Natural killer cell treated with Interleukin-12 subunit alpha and Interleukin-12 subunit beta and Interleukin-15 and Interleukin-18, amount 100 ng/mL, for 72 hours (primary cell): ENCODE measurements at regions not wholly inside any gene's neighbourhood (a gene's known extent, or its start where the extent isn't known, plus 50 kb on each side); places are given as distances from the start of the nearest gene placed in this dataset.

Experiments
- ATAC-seq, 2 donors: fragments of 150-1000 bp; cut with Tn5 transposase in 1 of 2; sonication (Bioruptor Pico), chemical (Tn5 transposase) in 1 of 2; 2 replicates each; pipeline ENCODE4 v1.10.0; 2021
- DNase-seq: peaks from one replicate; pipeline ENCODE4 v3.0.0; 2022; ENCODE audit warnings: low spot score
- H3K27ac Mint-ChIP-seq, 2 donors: 1 replicate in 1 of 2; 2 replicates in 1 of 2; pipeline ENCODE4 v1.8.0; 2022; ENCODE audit warnings: mixed read lengths in 2 of 2, mild to moderate bottlenecking in 1 of 2, moderate library complexity in 1 of 2
- H3K27me3 Mint-ChIP-seq, 2 donors: 1 replicate in 1 of 2; 2 replicates in 1 of 2; pipeline ENCODE4 v1.8.0; 2022; ENCODE audit warnings: mixed read lengths in 2 of 2
- H3K36me3 Mint-ChIP-seq: one replicate; pipeline ENCODE4 v1.8.0; 2022; ENCODE audit warnings: mixed read lengths
- H3K4me1 Mint-ChIP-seq, 2 donors: 1 replicate in 1 of 2; 2 replicates in 1 of 2; pipeline ENCODE4 v1.8.0; 2022; ENCODE audit warnings: low read depth in 2 of 2, mixed read lengths in 2 of 2, mild to moderate bottlenecking in 1 of 2
- H3K4me3 Mint-ChIP-seq: one replicate; pipeline ENCODE4 v1.8.0; 2022; ENCODE audit warnings: mixed read lengths
- H3K9me3 Mint-ChIP-seq: 2 replicates; pipeline ENCODE4 v1.8.0; 2022; ENCODE audit warnings: mixed read lengths

DNA sequence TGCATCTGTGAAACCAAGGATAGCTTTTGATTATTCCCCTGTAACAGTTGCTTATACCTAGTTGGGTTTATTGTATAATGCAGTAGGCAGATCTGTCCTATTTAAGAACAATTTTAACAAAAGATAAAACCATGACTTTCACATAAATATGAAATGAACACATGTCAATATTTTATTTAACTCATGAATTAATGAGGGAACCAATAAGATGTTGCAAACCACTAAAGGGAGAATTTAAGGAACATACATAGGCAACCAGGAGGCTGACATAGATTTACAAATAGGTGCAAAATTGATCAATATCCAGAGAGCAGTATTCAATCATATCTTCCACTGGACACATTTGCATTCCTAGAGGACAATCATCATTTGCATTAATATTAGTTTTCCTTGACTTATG is 280.0 kb upstream of the BRINP1 start:
- H3K9me3 Mint-ChIP-seq = peaks cover 12% of the 10 kb centered on the region
- H3K27ac Mint-ChIP-seq = no peak overlapping the region
- H3K36me3 Mint-ChIP-seq = peaks cover 4% of the 10 kb centered on the region
- H3K4me1 Mint-ChIP-seq = no peaks in the 10 kb centered on the region
- ATAC-seq (no peak), DNase-seq (no peak)
- H3K4me3 Mint-ChIP-seq = no peak overlapping the region
- H3K27me3 Mint-ChIP-seq = no peaks in the 10 kb centered on the region

DNA sequence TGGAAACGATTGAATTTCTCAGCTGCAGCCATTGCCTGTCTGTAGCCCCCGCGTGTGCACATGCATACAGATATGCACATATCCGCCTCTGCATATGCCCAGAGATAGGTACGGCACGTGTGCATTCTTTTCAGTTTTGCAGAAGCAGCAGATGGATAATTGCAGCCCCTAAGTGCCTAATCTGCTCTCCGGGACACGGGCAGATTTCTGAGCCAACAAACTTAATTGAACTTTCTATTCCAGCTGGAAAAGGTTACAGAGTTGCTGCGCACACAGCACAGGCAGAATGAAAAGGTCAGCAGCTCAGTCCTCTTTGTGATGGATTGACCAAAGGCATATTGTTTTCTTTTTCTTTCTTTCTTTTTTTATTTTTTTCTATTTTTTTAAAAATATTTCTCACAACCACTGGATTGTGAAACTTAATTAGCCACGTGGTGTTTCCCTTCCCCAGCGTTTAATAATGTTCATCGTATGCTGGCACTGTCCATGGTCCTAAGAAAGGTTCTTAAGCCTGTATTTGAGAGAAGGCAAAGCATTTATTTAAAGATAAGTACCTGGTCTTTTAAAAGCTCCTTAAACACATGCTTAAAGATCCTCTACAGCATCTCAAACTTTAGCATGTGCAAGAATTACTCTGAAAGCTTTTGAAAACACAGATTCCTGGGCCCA is 270.2 kb upstream of the BRINP1 start:
- H3K4me1 Mint-ChIP-seq = no peaks in the 10 kb centered on the region
- H3K27ac Mint-ChIP-seq = no peak overlapping the region
- no peaks in the 10 kb centered on the region for H3K27me3 Mint-ChIP-seq
- ATAC-seq = no peak
- H3K36me3 Mint-ChIP-seq = no peaks in the 10 kb centered on the region
- no peak overlapping the region for H3K4me3 Mint-ChIP-seq
- no peak for DNase-seq
- peaks cover 11% of the 10 kb centered on the region for H3K9me3 Mint-ChIP-seq

DNA sequence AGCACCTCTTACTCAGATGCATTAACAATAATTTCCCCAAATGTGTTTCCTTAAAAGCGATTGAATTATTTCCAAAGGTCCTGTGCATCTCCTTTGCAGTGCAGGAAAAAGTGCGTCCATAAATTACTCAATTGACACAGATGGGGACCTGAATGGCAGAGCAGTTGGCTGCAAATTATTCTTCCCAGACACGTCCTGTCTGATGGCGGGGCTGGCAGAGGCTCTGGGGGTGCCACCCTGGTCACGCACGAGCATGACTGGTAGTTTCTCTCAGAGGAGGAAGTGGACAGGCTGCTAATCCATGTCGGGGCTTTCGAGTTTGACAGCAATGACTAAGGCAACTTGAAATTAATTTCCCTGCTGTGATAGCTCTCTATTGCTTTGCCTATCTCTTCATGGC is 264.8 kb upstream of the BRINP1 start:
- Mint-ChIP-seq H3K9me3 (peaks cover 11% of the 10 kb centered on the region), H3K36me3 (no peaks in the 10 kb centered on the region), H3K4me3 (no peak overlapping the region), H3K27ac (no peak overlapping the region), H3K27me3 (no peaks in the 10 kb centered on the region), H3K4me1 (no peaks in the 10 kb centered on the region)
- DNase-seq (no peak), ATAC-seq (no peak)

DNA sequence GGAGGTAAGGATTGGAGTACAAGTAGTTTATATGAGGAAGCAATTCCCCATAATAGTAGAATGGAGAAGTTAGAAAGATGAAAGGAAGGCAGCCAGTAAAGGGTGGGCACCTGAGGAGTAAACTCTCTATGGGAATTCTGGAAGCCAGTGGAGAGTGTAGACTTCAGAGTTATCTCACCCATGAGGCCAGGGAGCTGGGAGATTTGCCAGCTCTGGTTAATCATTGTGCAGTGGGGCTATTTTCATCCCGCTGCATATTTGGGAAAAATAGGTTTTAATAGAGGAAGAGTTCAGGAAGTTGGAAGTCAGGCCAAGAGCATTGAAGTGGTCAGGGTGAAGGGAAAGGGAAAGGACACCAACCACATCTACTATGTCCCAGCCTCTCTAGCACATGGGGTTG is 242.3 kb upstream of the BRINP1 start:
- H3K27me3 Mint-ChIP-seq = no peaks in the 10 kb centered on the region
- H3K4me1 Mint-ChIP-seq = no peaks in the 10 kb centered on the region
- no peak overlapping the region for H3K27ac Mint-ChIP-seq
- DNase-seq = no peak
- peaks cover 9% of the 10 kb centered on the region for H3K9me3 Mint-ChIP-seq
- H3K36me3 Mint-ChIP-seq = no peaks in the 10 kb centered on the region
- no peak for ATAC-seq
- no peak overlapping the region for H3K4me3 Mint-ChIP-seq

DNA sequence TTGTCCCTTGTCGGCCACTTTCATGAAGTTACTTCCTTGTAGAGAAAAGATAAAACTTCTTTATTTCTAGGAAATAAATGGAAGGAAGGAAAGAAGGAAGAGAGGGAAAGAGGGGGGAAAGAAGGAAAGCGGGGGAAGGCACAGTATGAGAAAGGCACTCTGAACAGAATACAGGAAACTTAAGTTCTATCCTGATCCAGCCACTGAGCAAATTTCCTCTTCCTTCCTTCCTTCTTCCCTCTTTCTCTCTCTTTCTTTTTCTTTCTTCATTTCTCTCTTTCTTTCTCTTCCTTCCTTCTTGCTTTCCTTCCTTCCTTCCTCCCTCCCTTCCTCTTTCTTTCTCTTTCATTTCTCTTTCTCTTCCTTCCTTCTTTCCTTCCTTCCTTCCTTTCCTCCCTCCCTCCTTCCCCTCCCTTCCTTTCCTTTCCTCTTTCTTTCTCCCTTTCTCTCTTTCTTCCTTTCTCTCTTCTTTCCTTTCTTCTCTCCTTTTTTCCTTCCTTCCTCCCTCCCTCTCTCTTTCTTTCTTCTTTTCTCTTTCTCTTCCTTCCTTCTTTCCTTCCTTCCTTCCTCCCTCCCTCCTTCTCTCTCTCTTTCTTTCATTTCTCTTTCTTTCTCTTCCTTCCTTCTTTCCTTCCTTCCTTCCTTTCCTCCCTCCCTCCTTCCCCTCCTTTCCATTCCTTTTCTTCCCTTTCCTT is 240.2 kb upstream of the BRINP1 start:
- peaks cover 16% of the 10 kb centered on the region for H3K9me3 Mint-ChIP-seq
- H3K4me3 Mint-ChIP-seq = no peak overlapping the region
- H3K36me3 Mint-ChIP-seq = no peaks in the 10 kb centered on the region
- no peak for ATAC-seq
- no peak overlapping the region for H3K27ac Mint-ChIP-seq
- H3K27me3 Mint-ChIP-seq = no peaks in the 10 kb centered on the region
- no peaks in the 10 kb centered on the region for H3K4me1 Mint-ChIP-seq
- no peak for DNase-seq

DNA sequence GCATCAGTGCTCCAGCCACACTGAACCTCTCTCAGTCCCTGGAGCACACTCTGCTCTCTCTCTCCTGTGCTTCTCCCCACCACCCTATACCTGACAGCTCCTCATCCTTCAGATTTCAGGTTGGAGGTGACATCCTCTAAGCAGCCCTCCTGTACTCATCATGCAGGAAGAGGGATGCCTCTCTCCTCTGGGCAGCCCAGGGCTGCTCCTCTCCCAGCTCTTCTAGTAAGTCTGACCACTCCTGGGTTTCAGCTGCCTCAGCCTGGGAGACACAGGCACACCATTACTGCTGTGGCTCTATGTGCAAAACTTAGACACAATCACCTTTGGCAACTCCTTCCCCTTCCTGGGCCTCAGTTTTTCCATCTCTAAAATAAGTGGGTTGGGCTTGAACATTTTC is 232.4 kb upstream of the BRINP1 start:
- no peak overlapping the region for H3K4me3 Mint-ChIP-seq
- peaks cover 11% of the 10 kb centered on the region for H3K9me3 Mint-ChIP-seq
- ATAC-seq (peak in 1 of 2 donors; percentile 56), DNase-seq (no peak)
- no peak overlapping the region for H3K27ac Mint-ChIP-seq
- H3K27me3 Mint-ChIP-seq = no peaks in the 10 kb centered on the region
- no peaks in the 10 kb centered on the region for H3K4me1 Mint-ChIP-seq
- no peaks in the 10 kb centered on the region for H3K36me3 Mint-ChIP-seq

DNA sequence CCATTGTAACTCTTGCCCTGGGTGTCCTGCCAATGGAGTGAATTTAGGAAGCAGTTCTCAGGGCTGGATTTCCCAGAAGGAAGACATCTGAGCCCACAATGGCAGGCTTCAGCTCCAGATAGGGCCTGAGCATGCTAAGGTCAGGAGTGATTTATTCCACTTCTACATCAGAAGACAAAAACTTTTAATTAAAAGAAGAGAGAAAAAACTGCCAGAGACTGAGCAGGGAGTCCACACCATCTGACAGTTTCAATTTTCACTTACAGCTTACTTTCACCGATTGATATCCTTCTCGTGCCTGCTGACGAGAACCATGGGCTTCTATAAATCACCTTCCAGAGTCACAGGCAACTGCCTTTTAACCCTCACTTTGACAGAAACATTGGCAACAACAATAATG is 228.3 kb upstream of the BRINP1 start:
- Mint-ChIP-seq H3K27ac (no peak overlapping the region), H3K4me1 (no peaks in the 10 kb centered on the region), H3K4me3 (no peak overlapping the region), H3K27me3 (no peaks in the 10 kb centered on the region), H3K36me3 (no peaks in the 10 kb centered on the region), H3K9me3 (peaks cover 4% of the 10 kb centered on the region)
- ATAC-seq = no peak
- no peak for DNase-seq

DNA sequence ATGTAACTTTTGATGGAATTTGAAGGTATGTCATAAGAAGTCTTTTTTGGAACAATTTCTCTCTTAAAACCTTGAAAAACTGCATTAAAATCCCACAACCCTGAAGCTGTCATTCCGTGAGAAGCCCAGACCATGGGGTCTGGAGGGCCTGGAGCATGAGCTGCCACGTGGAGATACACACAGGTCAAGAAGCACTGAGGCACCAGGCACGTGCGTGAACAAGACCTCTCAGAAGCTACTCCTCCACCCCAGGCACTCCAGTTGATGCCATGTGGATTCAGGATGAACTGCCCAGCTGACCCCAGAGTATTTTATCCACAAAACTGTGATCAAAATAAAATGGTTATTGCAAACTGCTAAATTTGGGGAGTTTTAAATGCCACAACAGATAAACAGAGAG is 227.5 kb upstream of the BRINP1 start:
- ATAC-seq = no peak
- no peaks in the 10 kb centered on the region for H3K4me1 Mint-ChIP-seq
- no peaks in the 10 kb centered on the region for H3K27me3 Mint-ChIP-seq
- no peak for DNase-seq
- no peaks in the 10 kb centered on the region for H3K36me3 Mint-ChIP-seq
- H3K4me3 Mint-ChIP-seq = no peak overlapping the region
- no peak overlapping the region for H3K27ac Mint-ChIP-seq
- H3K9me3 Mint-ChIP-seq = peaks cover 5% of the 10 kb centered on the region

DNA sequence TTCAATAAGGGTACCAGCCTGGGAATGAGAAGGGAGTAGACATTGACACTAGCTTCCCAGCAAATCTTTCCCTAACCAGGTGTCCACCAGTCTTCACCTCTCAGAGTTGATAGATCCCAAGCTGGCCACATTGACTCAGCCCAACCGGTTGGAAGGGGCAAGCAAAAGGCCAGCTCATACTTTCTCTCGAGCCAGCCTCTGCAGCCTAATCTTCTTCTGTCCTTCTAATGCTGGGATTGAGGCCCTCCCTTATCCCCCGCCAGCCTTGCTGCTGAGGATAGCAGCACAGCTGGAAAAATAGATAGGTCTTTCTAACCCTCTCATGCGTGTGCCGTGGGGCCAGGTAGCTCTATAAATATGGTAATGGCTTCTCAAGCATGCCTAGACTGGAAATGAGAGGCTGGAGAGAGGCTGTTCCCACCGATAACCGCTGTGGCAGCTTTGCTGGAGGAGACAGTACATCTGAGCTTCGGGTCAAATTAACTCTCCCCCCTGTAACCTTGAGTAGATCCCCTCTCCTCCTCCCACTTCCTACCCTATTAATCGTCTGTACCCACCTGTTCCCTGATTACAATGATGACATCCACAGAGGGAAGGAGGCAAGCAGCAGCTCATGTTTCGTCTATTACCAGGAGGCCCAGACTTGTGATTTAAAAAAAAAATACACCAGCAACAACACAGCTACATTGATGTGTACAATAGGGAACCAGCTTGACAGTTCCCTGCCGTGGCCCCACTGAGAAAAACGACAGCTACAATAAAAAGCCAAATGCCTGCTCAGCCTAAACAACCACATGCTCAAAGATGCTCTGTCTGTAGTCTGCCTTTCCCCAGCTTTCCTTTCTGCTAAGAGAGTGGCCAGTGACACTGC is 219.9 kb upstream of the BRINP1 start:
- peaks cover 14% of the 10 kb centered on the region for H3K9me3 Mint-ChIP-seq
- DNase-seq (no peak), ATAC-seq (no peak)
- no peak overlapping the region for H3K4me3 Mint-ChIP-seq
- H3K27ac Mint-ChIP-seq = no peak overlapping the region
- no peaks in the 10 kb centered on the region for H3K4me1 Mint-ChIP-seq
- no peaks in the 10 kb centered on the region for H3K36me3 Mint-ChIP-seq
- H3K27me3 Mint-ChIP-seq = no peaks in the 10 kb centered on the region

DNA sequence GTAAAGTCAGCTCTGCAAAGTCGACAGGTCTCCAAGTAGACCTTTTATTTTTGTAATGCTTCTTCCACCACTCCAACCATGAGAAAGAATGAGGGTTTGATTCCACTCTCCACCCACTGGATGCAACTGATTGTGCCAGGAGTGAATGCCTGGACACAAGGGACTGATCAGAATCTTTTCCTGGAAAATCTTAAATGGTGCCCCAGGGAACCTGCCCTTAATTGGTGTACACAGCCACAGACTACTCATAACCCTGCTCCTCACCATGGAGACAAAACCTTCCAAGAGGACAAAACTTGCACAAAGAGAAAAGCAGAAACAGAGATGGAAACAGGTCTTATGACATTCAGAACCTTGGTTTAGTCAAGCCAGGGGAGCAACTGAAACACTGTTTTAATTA is 208.6 kb upstream of the BRINP1 start:
- H3K27ac Mint-ChIP-seq = no peak overlapping the region
- peaks cover 7% of the 10 kb centered on the region for H3K9me3 Mint-ChIP-seq
- no peak overlapping the region for H3K4me3 Mint-ChIP-seq
- H3K27me3 Mint-ChIP-seq = peaks cover 0 to 2% of the 10 kb centered on the region in 2 donors
- H3K4me1 Mint-ChIP-seq = no peaks in the 10 kb centered on the region
- no peaks in the 10 kb centered on the region for H3K36me3 Mint-ChIP-seq
- ATAC-seq = no peak
- DNase-seq = no peak

DNA sequence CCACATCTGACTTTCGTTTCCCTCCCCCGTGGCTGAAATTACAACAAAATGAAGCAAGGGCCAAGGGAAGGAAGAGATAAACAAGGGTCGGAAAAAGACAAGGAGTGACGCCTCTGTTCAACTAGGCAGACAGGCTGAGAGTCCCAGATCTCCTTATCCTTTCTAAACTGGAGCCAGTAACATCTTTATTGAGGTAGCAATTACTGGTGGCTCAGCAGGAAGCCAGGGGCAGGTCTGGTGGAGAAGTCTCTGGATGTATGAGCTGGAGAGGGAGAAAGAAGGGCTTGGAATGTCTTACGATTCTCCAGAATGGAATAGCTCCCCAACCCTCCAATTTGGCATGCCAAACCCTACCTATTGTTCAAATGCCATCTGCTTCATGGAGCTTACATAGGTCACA is 190.8 kb upstream of the BRINP1 start:
- Mint-ChIP-seq H3K4me3 (no peak overlapping the region), H3K27me3 (peaks cover 8 to 17% of the 10 kb centered on the region in 2 donors), H3K36me3 (no peaks in the 10 kb centered on the region), H3K27ac (no peak overlapping the region), H3K9me3 (no peaks in the 10 kb centered on the region), H3K4me1 (no peaks in the 10 kb centered on the region)
- no peak for DNase-seq
- no peak for ATAC-seq

DNA sequence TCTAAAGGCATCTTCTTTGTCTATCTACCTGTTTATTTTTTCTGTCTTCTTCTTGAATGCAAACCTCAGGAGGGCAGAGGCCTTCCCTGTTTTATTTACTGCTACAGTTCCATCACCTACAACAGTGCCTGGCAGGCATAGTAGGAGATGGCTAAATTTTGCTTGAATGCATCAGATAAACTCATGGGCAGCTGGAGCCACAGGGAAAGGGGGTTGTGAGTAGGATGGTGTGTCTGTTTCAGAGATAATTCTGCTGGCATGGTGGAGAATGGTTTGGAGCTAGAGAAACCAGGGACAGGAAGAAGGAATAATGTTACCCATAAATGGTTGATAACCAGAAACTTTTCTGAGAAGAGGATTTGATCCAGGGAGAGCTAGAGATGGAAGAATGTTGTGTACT is 189.8 kb upstream of the BRINP1 start:
- no peaks in the 10 kb centered on the region for H3K4me1 Mint-ChIP-seq
- DNase-seq (no peak), ATAC-seq (no peak)
- no peaks in the 10 kb centered on the region for H3K9me3 Mint-ChIP-seq
- no peak overlapping the region for H3K27ac Mint-ChIP-seq
- H3K36me3 Mint-ChIP-seq = no peaks in the 10 kb centered on the region
- peaks cover 8 to 17% of the 10 kb centered on the region in 2 donors for H3K27me3 Mint-ChIP-seq
- no peak overlapping the region for H3K4me3 Mint-ChIP-seq

DNA sequence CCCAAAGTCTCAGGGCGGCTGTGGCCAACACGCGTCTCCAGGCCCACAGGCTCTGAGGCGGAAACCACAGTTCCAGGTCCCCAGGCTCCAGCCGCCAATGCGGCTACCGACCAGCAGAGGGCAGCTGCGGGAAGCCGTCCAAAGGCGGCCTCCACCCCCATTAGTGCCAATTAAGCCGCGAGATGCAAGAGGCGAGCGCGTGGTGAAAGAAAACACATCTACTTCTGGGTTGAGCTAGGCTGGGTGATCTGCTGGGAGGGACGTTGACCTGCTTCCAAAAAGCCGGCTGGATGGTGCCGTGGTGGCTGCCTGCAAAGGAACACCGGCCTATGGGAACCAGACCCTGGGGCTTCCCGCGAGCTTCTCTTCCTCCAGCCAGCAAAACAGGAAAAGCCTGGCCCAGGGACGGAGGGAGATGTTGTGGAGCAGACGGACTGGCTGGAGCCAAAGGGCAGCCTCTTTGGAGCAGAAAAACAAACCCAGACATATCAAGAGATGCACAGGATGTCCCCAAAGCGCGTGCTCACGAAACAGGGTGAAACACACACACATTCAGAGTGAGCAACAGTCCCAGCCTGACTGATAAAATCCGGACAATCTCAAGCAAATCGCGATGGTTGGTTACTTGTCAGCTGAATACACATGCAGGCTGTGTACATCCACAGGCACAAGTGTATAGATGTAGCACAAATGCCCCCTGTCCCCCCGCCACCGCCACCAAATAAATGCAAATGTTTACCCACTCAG is 187.1 kb upstream of the BRINP1 start:
- Mint-ChIP-seq H3K9me3 (no peaks in the 10 kb centered on the region), H3K4me1 (no peaks in the 10 kb centered on the region), H3K27me3 (peaks cover 8 to 17% of the 10 kb centered on the region in 2 donors), H3K36me3 (no peaks in the 10 kb centered on the region), H3K27ac (no peak overlapping the region), H3K4me3 (no peak overlapping the region)
- ATAC-seq = peak; percentile 70 to 72
- peak; percentile 59 for DNase-seq
